Mucosa of rectum (tissue), 2 donors: ENCODE measurements at regions not wholly inside any gene's neighbourhood (a gene's known extent, or its start where the extent isn't known, plus 50 kb on each side); places are given as distances from the start of the nearest gene placed in this dataset.

Source experiments
- H3K27ac ChIP-seq, 2 donors: one replicate each; pipeline ENCODE4 v1.7.0; 2013; ENCODE audit warnings: inconsistent platforms in 2 of 2, low read depth in 2 of 2, low read length in 2 of 2
- H3K27me3 ChIP-seq, 2 donors: one replicate each; pipeline ENCODE4 v1.7.0; 2013; ENCODE audit warnings: low read length in 2 of 2; ENCODE audit not compliant: control insufficient read depth in 2 of 2, insufficient read depth in 2 of 2
- H3K36me3 ChIP-seq, 2 donors: one replicate each; pipeline ENCODE4 v1.7.0; 2013; ENCODE audit warnings: low read length in 2 of 2; ENCODE audit not compliant: control insufficient read depth in 2 of 2, insufficient read depth in 2 of 2
- H3K4me1 ChIP-seq, 2 donors: one replicate each; pipeline ENCODE4 v1.7.0; 2013; ENCODE audit warnings: low read length in 2 of 2, mild to moderate bottlenecking in 1 of 2; ENCODE audit not compliant: control insufficient read depth in 2 of 2, insufficient read depth in 2 of 2
- H3K4me3 ChIP-seq, 2 donors: one replicate each; pipeline ENCODE4 v1.7.0; 2013; ENCODE audit warnings: low read length in 2 of 2
- H3K9ac ChIP-seq, 2 donors: one replicate each; pipeline ENCODE4 v1.7.0; 2013; ENCODE audit warnings: low read length in 2 of 2, low read depth in 1 of 2, mild to moderate bottlenecking in 1 of 2
- H3K9me3 ChIP-seq, 2 donors: one replicate each; pipeline ENCODE4 v1.7.0; 2013; ENCODE audit warnings: low read length in 2 of 2; ENCODE audit not compliant: control insufficient read depth in 2 of 2
- donor health status: healthy.
- donor health status: Normal muscosa, but diverticular disease.

- Histone ChIP-seq H3K4me3 (no peak overlapping the region), H3K36me3 (no peaks in the 10 kb centered on the region), H3K27ac (no peak overlapping the region), H3K27me3 (no peaks in the 10 kb centered on the region), H3K9ac (no peak overlapping the region), H3K9me3 (no peaks in the 10 kb centered on the region), H3K4me1 (no peaks in the 10 kb centered on the region)
Measured at GRCh38 chr12:13812168-13812567, 169.2 kb downstream of the GRIN2B start.

- Histone ChIP-seq H3K36me3 (no peaks in the 10 kb centered on the region), H3K9me3 (no peaks in the 10 kb centered on the region), H3K27me3 (no peaks in the 10 kb centered on the region), H3K4me1 (no peaks in the 10 kb centered on the region), H3K4me3 (no peak overlapping the region), H3K9ac (no peak overlapping the region), H3K27ac (no peak overlapping the region)
Measured at GRCh38 chr12:13811061-13811460, 170.3 kb downstream of the GRIN2B start.

GRCh38 chr12:13805041-13805440 lies 176.4 kb downstream of the GRIN2B start:
- H3K4me1 ChIP-seq: no peaks in the 10 kb centered on the region
- no peak overlapping the region for H3K27ac ChIP-seq
- no peaks in the 10 kb centered on the region for H3K36me3 ChIP-seq
- no peak overlapping the region for H3K4me3 ChIP-seq
- H3K27me3 ChIP-seq: no peaks in the 10 kb centered on the region
- no peak overlapping the region for H3K9ac ChIP-seq
- no peaks in the 10 kb centered on the region for H3K9me3 ChIP-seq

- Histone ChIP-seq H3K9ac (no peak overlapping the region), H3K4me1 (no peaks in the 10 kb centered on the region), H3K27ac (no peak overlapping the region), H3K9me3 (no peaks in the 10 kb centered on the region), H3K36me3 (no peaks in the 10 kb centered on the region), H3K27me3 (no peaks in the 10 kb centered on the region), H3K4me3 (no peak overlapping the region)
Measured at GRCh38 chr12:13801543-13801942, 179.9 kb downstream of the GRIN2B start.

- Histone ChIP-seq H3K4me3 (no peak overlapping the region), H3K4me1 (no peaks in the 10 kb centered on the region)
Measured at GRCh38 chr12:13799574-13799973, 181.8 kb downstream of the GRIN2B start.

GRCh38 chr12:13798162-13798561 lies 183.2 kb downstream of the GRIN2B start:
- Histone ChIP-seq H3K27me3 (no peaks in the 10 kb centered on the region), H3K36me3 (no peaks in the 10 kb centered on the region), H3K9ac (no peak overlapping the region), H3K4me3 (no peak overlapping the region), H3K9me3 (no peaks in the 10 kb centered on the region), H3K27ac (no peak overlapping the region), H3K4me1 (no peaks in the 10 kb centered on the region)

More at GRCh38 chr12:13799574-13799973, 181.8 kb downstream of the GRIN2B start:
- no peak overlapping the region for H3K9ac ChIP-seq
- H3K27ac ChIP-seq: no peak overlapping the region
- no peaks in the 10 kb centered on the region for H3K36me3 ChIP-seq
- H3K9me3 ChIP-seq: no peaks in the 10 kb centered on the region
- no peaks in the 10 kb centered on the region for H3K27me3 ChIP-seq

- no peak overlapping the region for H3K9ac ChIP-seq
- H3K4me3 ChIP-seq: no peak overlapping the region
- no peak overlapping the region for H3K27ac ChIP-seq
- H3K4me1 ChIP-seq: no peaks in the 10 kb centered on the region
- no peaks in the 10 kb centered on the region for H3K36me3 ChIP-seq
- H3K27me3 ChIP-seq: no peaks in the 10 kb centered on the region
- no peaks in the 10 kb centered on the region for H3K9me3 ChIP-seq
Measured at GRCh38 chr12:13794706-13795105, 186.7 kb downstream of the GRIN2B start.

- Histone ChIP-seq H3K4me1 (no peaks in the 10 kb centered on the region), H3K9ac (no peak overlapping the region), H3K36me3 (no peaks in the 10 kb centered on the region), H3K27me3 (no peaks in the 10 kb centered on the region), H3K4me3 (no peak overlapping the region), H3K27ac (no peak overlapping the region), H3K9me3 (no peaks in the 10 kb centered on the region)
Measured at GRCh38 chr12:13790317-13790716, 191.1 kb downstream of the GRIN2B start.

GRCh38 chr12:13788626-13789025 lies 192.8 kb downstream of the GRIN2B start:
- Histone ChIP-seq H3K9me3 (no peaks in the 10 kb centered on the region), H3K9ac (no peak overlapping the region), H3K27me3 (no peaks in the 10 kb centered on the region), H3K36me3 (no peaks in the 10 kb centered on the region), H3K4me1 (no peaks in the 10 kb centered on the region), H3K4me3 (no peak overlapping the region), H3K27ac (no peak overlapping the region)

- Histone ChIP-seq H3K9ac (no peak overlapping the region), H3K27ac (no peak overlapping the region), H3K4me1 (no peaks in the 10 kb centered on the region), H3K4me3 (no peak overlapping the region), H3K36me3 (no peaks in the 10 kb centered on the region), H3K9me3 (no peaks in the 10 kb centered on the region), H3K27me3 (no peaks in the 10 kb centered on the region)
Measured at GRCh38 chr12:13786646-13787045, 194.8 kb downstream of the GRIN2B start.

- Histone ChIP-seq H3K27me3 (no peaks in the 10 kb centered on the region), H3K4me3 (no peak overlapping the region), H3K27ac (no peak overlapping the region), H3K36me3 (no peaks in the 10 kb centered on the region), H3K9ac (no peak overlapping the region), H3K4me1 (no peaks in the 10 kb centered on the region), H3K9me3 (no peaks in the 10 kb centered on the region)
Measured at GRCh38 chr12:13784504-13784903, 196.9 kb downstream of the GRIN2B start.
